ELR (cell line): ENCODE measurements at regions not wholly inside any gene's neighbourhood (a gene's known extent, or its start where the extent isn't known, plus 50 kb on each side); places are given as distances from the start of the nearest gene placed in this dataset.
"Not testable (repeated sequence)": the region's sequence is repeated elsewhere in the genome, so short reads cannot be mapped to it uniquely, and the experiment has no call there.

Experiments
- DNase-seq: peaks from one replicate; pipeline ENCODE4 v3.0.0-alpha.2; 2015; ENCODE audit warnings: low read depth

DNA sequence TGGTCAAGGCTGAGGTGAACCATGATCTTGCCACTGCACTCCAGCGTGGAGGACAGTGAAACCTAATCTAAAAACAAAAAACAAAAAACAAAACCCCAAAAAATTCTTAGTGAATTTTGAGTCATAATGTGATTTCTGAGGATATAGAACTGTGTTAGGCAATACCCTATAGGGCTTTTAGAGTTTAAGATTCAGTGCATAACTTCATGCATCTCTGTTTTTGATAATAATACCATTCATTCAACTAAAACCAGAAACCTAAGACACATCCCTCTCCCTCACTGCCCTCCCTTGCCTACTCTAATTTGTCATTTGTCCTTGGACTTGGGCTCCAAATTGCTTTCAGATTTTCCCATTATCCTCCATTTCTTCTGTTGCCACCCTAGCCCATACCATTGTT, 405.7 kb upstream of the EDIL3 start:
- no peak for DNase-seq

DNA sequence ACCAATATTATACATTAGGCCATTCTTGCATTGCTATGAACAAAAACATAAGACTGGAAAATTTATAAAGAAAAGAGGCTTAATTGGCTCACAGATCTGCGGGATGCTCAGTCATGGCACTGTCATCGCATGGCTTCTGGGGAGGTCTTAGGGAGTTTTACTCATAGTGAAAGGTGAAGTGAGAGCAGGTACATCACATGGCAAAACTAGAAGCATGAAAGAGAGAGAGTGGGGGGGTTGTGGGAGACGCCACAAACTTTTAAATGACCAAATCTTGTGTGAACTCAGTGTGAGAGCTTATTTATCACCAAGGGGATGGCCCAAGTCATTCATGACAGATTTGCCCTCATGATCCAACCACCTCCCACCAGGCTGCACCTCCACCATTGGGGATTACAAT, 398.3 kb upstream of the EDIL3 start:
- DNase-seq = no peak

DNA sequence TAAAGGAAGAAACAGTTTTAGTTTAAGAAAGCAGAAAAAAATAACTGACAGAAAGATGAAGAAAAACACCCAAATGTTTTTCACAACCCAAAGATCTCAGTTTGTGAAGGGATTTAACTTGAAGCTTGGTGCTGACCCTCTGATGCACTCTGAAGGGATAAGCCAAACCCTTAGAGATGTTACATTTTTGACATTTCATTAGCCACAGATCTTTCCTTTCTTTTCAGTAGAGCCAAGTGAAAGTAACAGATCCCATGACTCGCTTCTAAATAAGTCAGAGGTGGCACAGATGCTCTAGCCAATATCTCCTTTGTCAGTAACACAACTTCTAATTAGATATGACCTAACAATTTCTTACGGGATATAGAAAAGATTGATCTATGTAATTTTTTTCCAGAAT, 394.5 kb upstream of the EDIL3 start:
- no peak for DNase-seq

DNA sequence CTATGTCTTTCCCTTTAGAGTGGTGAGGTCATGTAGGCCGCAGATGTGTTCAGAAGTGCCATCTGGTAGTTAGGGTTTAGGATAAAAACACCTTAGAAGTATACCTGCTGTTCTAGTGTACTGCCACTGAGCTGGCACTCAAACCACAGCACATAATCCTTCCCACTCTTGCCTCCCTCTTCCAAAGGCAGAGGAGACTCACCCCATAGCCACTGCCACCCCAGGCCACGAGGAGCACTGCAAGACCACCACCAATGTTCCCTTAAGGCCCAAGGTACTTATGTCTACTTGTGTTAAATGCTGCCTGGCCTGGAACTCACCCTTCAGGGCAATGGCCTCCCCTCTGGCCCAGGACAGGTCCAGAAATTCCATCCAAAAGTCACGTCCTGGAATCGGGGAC, 379.5 kb upstream of the EDIL3 start:
- DNase-seq = no peak

DNA sequence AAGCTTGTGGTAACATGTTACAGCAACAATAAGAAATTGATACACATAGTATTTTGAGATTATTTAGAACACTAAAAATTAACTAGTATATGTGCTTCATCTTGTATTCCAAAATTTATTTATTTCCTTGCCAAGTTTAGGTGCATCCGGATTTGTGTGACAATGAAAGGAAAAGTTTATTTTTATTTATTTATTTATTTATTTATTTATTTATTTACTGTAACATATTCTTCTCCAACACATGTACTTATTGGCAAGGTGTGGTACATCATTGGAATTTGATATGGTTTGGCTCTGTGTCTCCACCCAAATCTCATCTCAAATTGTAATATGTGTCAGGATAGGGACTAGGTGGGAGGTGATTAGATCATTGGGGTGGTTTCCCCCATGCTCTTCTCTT, 373.3 kb upstream of the EDIL3 start:
- no peak for DNase-seq

DNA sequence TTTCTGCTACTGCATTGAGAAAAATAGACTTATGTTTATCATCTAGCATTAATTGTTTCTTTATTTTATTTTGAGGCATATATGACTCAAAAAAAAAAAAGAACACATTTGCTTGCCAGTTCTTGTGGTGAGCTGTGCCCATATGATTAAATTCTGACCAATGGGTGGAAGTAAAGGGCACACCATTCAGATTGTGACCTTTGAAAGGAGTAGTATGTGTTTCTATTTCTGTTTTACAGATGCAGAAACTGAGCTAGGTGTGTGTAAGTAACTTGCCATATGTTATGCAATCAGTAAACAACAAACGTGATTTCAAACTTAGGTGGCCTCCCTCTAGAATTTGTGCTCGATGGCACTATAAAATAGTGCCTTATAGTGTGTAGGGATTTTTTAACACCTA, 368.1 kb upstream of the EDIL3 start:
- DNase-seq = no peak

DNA sequence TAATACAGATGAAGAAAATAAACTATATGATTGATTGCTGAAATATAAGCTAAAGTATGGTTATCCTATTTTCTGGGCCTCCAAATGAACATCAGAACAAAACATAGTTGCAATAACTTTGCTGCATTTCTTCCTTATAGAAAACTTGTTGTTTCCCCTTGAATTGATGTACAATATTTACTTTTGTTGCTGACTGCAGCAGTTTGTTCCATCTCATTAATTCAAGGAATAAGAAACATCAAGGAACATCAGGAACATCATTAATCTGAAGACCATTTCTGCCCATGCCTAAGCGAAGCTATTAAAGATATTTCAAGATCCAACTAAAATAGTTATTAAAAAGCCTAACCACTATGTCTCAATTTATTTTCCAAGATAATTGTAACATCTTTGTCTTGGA, 363.6 kb upstream of the EDIL3 start:
- DNase-seq = no peak

DNA sequence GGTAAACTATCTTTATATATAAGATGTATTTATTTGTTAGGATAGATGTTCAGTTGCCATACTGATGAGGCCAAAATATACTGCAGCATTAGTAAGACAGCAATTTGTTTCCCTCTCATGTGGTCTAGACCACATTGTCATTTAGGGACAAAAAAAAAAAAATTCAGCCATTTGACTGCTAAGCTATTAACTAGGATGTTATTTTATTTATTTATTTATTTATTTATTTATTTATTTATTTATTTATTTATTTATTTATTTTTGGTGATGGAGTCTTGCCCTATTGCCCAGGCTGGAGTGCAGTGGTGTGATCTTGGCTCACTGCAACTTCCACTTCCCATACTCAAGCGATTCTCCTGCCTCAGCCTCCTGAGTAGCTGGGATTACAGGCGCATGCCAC, 361.6 kb upstream of the EDIL3 start:
- DNase-seq = not testable (repeated sequence)

DNA sequence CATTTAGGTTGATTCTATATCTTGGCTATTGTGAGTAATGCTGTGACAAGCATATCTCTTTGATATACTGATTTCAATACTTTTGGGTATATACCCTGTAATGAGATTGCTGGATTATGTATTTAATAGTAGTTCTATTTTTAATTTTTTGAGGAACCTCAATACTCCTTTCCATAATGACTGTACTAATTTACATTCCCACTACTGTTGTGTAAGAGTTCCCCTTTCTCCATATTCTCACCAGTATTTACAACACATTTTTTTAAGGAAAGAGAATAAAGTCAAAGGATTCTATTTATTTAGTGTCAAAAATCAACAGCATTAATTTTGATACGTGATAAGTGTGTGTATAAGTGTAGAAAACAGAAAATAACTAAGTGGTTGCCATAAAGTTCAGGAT, 356.4 kb upstream of the EDIL3 start:
- DNase-seq = no peak

DNA sequence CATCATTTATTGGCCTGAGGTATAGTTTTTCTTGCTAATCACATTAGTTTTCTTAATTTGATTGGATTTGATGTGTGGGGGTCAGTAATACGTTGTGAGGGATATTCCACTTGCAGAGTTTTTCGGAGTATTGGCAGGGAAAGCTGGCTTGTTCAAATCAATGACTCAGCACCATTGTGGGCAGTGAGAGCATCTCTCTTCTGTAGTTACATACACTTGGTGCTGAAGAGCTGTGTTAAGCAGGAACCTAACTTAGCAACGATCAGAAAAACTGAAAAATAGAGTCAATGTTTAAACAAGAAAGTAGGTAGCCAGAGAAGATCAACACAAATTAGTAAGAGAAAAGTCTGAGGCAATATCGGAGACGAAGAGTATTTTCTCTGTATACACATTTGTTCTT, 344.6 kb upstream of the EDIL3 start:
- DNase-seq = no peak

DNA sequence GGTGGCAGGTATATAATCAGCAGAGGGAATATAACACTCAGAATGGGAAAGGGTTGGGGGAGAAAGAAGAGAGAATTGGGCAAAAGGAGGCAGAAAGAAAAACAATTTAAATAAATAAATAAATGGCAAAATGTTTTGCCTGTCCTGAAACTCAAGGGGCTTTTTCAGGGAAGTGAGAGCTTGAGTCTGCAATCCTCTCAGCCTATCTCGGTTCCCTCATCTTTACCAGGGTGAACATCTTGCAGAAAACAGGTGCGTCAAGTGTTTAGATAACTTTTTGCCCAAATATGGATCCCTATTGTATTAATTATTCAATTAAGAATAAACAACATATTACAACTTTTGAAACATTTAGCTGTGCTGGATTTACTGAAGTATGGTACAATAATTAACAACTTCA, 343.0 kb upstream of the EDIL3 start:
- no peak for DNase-seq

DNA sequence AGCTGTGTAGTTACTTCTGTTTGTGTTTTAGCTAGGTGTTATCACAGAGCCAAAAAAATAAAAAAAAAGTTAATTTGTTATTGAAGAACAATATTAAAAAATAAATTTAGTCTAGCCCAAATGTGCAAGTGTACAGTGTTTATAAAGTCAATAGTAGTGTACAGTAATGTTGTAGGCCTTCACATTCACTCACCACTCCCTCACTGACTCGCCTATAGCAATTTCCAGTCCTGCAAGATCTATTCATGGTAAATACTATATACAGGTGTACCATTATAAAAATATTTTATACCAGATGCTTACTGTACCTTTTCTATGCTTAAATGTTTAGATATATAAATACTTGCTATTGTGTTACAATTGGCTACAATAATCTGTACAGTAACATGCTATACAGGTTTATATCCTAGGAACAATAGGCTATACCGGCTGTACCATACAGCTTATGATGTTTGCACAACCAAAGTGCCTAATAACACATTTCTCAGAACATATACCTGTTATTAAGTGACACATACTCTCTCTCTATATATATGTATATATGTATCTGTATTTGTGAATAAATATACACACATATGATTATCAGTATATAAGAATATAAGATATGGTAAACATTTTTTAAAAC, 341.4 kb upstream of the EDIL3 start:
- DNase-seq = no peak

DNA sequence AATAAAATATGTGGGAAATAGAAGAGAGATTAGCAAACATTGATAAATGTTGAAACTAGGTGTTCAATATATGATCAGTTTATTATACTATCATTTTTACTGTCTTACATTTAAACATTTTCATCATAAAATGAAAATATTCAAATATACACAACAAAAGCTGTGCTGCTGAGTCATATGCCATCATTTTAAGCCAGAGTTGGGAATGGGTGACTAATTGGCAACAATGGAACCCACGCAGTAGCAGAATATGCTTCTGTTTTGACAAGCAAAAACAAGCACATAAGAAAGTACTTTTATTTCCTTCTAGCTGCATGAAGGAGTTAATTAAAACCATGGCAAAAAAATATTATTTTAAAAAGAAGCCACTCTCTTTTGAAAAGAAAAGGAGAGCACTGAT, 340.0 kb upstream of the EDIL3 start:
- peak; percentile 3 for DNase-seq

DNA sequence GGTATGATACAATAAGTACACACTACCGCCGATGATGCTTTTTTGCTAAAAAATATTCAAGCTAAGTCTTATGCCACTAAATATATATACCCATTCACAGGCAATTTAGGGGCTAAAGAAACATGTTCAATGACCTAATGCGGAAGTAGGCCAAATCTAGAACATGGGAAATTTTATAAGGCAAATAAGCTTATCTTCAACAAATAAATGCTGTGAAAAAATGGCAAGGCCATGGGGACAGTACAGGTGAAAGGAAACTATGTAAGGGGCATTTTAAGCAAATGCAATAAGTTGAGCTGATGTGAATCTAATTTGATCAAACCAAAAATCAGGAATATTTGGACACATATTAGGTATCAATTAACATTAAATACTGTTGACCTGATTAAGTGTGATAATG, 339.5 kb upstream of the EDIL3 start:
- DNase-seq = no peak

DNA sequence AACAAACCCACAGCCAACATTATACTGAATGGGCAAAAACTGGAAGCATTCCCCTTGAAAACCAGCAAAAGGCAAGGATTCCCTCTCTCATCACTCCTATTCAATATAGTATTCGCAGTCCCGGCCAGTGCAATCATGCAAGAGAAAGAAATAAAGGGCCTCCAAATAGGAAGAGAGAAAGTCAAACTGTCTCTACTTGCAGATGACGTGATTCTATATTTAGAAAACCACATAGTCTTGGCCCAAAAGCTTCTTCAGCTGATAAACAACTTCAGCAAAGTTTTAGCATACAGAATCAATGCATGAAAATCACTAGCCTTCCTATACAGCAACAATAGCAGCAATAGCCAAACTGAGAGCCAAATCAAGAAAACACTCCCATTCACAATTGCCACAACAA, 333.7 kb upstream of the EDIL3 start:
- no peak for DNase-seq

DNA sequence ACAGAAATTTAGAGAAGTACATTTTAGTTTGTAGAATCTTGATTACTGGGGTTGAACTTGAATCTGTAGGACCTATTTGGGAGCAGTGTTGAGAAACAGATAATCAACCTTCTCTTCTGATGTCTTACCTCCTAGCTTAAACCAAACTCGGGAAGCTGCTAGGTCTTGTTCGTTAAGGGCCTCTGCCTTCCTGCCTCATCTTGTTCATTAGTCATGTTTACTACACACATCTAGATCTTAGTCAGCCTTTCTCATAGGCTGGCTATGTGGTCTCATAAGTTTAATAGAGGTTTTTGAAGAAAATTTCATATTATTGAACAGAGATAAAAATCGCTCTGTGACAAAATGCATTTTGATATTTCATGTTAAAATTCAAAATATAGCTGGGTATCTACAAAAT, 331.0 kb upstream of the EDIL3 start:
- DNase-seq = no peak

DNA sequence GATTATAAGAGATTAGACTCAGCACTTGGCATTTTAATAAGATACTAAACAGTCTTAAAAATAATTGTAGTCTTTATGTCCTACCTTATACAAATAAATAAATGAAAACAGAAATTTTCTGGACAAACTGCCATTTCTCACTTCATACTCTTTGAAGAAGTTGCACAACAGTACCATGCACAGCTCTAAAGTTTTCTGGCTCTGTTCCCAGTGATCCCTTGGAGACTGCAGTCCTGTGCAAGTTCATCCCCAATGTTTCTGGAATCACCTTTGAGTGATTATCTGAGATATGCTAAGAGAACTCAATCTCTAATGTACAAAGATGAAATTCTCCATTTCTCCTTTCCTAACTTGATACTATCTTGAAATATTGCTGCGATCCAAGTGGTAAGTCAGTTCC, 330.4 kb upstream of the EDIL3 start:
- no peak for DNase-seq

DNA sequence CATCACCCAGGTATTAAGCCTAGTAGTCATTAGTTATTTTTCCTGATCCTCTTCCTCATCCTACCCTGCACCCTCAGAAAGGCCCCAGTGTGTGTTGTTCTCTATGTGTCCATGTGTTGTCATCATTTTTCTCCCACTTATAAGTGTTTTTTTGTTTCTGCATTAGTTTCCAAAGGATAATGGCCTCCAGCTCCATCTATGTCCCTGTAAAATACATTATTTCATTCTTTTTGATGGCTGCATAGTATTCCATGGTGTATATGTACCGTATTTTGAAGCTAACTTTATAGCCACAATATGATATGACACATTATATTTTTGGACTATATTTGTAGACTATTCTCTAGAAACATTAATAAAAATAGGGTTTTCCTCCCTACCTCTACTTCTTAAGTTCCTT, 324.4 kb upstream of the EDIL3 start:
- DNase-seq = no peak

DNA sequence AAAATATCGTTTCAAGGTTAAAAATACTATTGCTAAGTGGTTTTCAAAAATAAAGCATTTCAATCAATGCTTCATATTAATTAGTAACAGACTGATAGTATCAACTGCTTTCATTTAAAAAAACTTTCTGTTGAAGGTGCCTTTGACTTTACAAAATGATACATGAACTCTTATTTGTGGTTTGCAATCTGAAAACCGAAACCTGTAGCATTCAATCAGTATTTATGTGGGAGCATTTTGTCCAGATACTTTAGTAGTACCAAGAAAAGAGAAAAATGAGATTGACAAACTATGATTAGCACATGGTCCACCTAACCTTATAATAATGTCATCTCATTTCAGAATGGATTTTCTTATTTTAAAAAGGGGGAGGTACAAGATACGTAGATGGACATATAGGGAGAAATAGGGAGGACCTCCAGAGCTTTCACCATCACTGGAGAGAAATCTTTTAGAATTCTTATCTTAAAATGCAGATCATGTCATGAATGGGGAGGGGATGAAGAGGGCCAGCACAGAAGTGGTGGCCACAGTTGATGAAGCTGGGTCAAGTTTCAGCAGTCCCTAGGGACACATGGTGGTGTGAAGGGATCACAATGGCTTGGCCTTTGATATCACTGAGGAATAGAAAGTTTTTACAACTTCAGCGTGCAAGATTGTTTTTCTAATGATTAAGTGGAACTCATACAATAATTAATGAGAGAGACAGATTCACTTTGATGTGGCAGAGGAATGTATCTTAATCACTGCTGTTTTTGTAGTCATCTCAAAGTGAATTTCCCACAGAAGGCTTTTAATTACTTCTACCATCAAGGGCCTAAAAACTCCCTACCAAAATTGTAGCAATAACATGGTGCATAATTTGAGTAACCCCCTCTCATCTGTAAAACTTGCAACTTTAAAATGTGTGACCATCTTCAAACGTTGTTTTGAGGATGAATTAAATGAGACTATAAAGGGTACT, 322.3 kb upstream of the EDIL3 start:
- no peak for DNase-seq

DNA sequence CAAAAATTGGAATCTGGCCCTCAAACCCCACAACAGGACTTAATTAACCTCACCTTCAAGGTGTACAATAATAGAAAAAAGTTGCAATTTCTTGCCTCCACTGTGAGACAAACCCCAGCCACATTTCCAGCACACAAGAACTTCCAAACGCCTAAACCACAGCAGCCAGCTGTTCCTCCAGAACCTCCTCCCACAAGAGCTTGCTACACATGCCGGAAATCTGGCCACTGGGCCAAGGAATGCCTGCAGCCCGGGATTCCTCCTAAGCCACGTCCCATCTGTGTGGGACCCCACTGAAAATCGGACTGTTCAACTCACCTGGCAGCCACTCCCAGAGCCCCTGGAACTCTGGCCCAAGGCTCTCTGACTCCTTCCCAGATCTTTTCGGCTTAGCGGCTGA, 315.9 kb upstream of the EDIL3 start:
- not testable (repeated sequence) for DNase-seq

DNA sequence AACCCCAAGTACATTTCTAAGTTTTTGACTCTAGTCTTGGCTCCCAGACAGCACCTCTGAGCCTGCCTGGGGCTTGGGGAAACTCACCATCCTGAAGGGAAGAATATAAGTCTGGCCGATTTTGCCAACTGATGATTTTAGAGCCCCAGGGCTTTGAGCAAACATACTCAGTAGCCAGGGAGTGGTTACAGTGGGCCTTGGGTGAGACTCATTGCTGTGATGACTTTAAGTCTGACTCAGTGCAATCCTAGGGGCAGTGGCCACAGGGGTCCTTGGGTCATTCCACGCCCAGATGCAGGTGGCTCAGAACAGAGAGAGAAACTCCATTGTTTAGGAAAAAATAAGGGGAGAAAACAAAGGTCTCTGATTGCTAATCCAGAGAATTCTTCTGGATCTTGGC, 312.0 kb upstream of the EDIL3 start:
- DNase-seq = peak; percentile 16

DNA sequence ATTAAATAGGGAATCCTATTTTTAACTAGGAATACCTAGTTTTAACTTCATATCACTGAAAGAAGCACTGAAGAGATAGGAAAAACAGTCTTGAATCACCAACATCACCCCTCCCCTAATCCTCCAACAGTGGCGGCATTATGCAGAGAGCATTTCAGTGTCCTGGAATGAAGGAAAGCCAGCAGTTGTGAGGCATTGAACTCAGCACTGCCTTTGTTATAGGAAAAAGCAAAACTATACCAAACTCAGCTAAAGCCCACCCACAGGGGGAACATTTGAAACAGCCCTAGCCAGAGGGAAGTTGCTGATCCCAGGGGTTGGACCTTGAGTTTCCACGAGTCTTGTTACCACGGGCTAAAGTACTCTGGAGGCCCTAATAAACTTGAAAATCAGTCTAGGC, 310.6 kb upstream of the EDIL3 start:
- no peak for DNase-seq

DNA sequence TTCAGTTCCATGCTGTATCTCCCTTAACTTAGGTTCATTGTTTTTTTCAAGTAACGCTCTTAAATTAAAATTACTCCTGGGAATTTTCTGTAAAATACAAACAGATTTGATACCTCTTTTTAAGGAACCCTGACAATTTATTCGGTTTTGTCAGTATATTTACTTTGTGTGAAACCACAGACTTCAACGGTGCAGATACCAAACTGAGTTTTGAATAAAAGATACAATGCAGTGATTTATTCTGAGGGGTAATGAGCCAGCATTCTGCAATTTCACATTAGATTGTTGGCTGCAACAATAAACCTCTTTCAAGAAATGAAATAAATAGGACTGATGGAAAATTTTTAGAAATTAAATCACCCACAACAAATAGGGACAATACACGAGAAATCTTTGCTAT, 308.6 kb upstream of the EDIL3 start:
- no peak for DNase-seq

DNA sequence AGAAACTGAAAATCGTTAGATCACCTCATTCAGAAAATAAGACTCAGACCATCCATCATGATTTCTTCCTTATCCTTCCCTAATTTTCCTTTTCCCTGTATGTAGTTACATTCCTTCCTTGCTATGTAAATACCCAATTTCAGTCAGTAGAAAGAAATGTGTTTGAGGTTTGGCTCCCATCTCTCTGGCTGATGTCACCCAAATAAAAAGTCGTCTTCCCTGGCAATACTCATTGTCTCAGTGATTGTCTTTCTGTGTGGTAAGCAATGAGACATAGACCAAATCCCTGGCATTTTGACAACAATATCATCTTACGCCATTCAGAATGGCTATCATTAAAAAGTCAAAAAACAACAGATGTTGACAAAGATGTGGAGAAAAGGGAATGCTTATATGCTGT, 303.9 kb upstream of the EDIL3 start:
- peak; percentile 31 for DNase-seq
